Ishikawa (cell line): ENCODE measurements at regions not wholly inside any gene's neighbourhood (a gene's known extent, or its start where the extent isn't known, plus 50 kb on each side); places are given as distances from the start of the nearest gene placed in this dataset.

ENCODE experiments used
- EGR1 ChIP-seq: IDR thresholded peaks from 2 replicates; pipeline ENCODE4 v1.6.1; 2012
- RAD21 ChIP-seq: IDR thresholded peaks from 2 replicates; pipeline ENCODE4 v1.6.1; 2012; ENCODE audit warnings: low read depth
- TAF1 ChIP-seq: IDR thresholded peaks from 2 replicates; pipeline ENCODE4 v1.6.1; 2012; ENCODE audit warnings: low read depth, mild to moderate bottlenecking
- TEAD4 ChIP-seq: IDR thresholded peaks from 2 replicates; pipeline ENCODE4 v1.6.1; 2012
- YY1 ChIP-seq: IDR thresholded peaks from 2 replicates; pipeline ENCODE4 v1.6.1; 2012; ENCODE audit warnings: low read depth

GRCh38 chr4:177809791-177810190 lies 367.6 kb upstream of the AGA start:
- TF ChIP-seq TAF1, result no peak
- no peak for TF ChIP-seq YY1
- TF ChIP-seq RAD21, result no peak
- no peak for TF ChIP-seq TEAD4
- no peak for TF ChIP-seq EGR1
